ENCODE measurements at regions not wholly inside any gene's neighbourhood (a gene's known extent, or its start where the extent isn't known, plus 50 kb on each side); places are given as distances from the start of the nearest gene placed in this dataset.

DNA sequence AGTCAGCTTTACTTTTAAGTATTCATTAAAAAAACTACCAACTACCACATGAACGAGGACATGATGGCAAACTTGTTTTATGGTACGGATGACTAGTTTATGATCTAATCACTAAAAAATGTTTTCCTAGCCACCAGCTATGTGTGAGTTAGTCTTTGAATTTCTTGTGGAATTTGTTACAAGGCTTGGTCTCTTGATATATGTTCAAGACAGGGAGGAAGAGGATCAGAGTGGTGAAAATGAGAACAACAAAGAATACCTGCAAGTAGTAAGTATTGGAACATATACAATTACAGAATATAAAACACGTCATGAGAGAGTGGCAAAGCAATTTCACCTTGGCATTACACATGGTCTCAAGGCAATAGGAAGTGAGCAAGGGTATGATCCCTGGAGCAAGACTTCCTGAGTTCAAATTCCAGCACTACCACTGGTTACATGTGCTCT, 548.6 kb upstream of the TLE4 start:
- no peak for DNase-seq (ENCODE audit: low spot score)
- H3K9me3 Mint-ChIP-seq = no peaks in the 10 kb centered on the region
- no peak overlapping the region for H3K4me3 Mint-ChIP-seq (ENCODE audit: low read depth)
- no peak overlapping the region for H3K27ac Mint-ChIP-seq
- intact Hi-C loops (cut with micrococcal nuclease) = no loop called here
- no peaks in the 10 kb centered on the region for H3K27me3 Mint-ChIP-seq (ENCODE audit: low read depth)
- no peaks in the 10 kb centered on the region for H3K4me1 Mint-ChIP-seq (ENCODE audit: low read depth)
- no peaks in the 10 kb centered on the region for H3K36me3 Mint-ChIP-seq (ENCODE audit: low read depth)

- Mint-ChIP-seq H3K4me1 (ENCODE audit: low read depth) (no peaks in the 10 kb centered on the region), H3K36me3 (ENCODE audit: low read depth) (no peaks in the 10 kb centered on the region), H3K9me3 (no peaks in the 10 kb centered on the region), H3K4me3 (ENCODE audit: low read depth) (no peak overlapping the region), H3K27ac (no peak overlapping the region), H3K27me3 (ENCODE audit: low read depth) (no peaks in the 10 kb centered on the region)
- no peak for DNase-seq (ENCODE audit: low spot score)
- intact Hi-C loops (cut with micrococcal nuclease) = no loop called here
These were observed 545.4 kb upstream of the TLE4 start for GRCh38 chr9:79026316-79026715.

DNA sequence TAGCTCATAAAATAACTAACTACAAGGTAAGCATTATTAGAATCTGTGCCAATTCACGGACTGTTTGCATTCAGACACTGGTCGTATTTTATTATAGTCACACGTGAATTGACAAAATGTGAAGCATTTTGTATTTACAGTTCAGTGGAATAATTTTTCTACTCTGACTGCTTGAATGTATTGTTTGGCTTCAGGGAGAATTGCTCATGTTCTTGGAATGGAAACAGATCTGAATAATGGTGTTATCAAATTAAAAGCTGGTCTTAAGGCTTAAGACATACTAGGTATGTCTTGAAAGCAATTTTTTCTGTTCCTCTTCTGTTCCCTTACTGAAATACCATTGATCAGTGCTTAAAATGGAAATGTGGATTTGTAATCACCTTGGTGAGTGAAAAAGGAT, 543.7 kb upstream of the TLE4 start:
- H3K36me3 Mint-ChIP-seq (ENCODE audit: low read depth) = no peaks in the 10 kb centered on the region
- DNase-seq (ENCODE audit: low spot score) = no peak
- H3K9me3 Mint-ChIP-seq = no peaks in the 10 kb centered on the region
- H3K27me3 Mint-ChIP-seq (ENCODE audit: low read depth) = no peaks in the 10 kb centered on the region
- no peak overlapping the region for H3K27ac Mint-ChIP-seq
- no peaks in the 10 kb centered on the region for H3K4me1 Mint-ChIP-seq (ENCODE audit: low read depth)
- H3K4me3 Mint-ChIP-seq (ENCODE audit: low read depth) = no peak overlapping the region
- intact Hi-C loops (cut with micrococcal nuclease) = no loop called here

DNA sequence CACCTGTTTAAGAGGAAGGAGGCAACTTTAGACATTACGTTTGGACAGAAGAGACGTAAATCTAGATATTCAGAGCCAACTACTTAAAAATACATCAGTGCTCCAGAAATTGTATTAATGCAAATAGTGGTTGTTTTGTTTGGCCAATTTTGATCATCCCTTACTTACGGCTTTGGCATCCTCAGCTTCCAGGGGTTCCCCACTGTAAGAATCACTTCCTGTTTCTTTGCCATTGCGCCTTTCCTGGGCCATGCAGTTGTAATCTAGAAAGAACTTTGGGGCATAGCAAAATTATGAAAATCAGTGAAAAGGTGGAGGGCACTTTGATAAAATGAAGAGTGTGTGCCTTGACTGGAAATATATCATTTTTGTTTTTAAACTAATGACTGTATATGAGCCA, 537.2 kb upstream of the TLE4 start:
- Mint-ChIP-seq H3K36me3 (ENCODE audit: low read depth) (no peaks in the 10 kb centered on the region), H3K27me3 (ENCODE audit: low read depth) (no peaks in the 10 kb centered on the region), H3K27ac (no peak overlapping the region), H3K4me3 (ENCODE audit: low read depth) (no peak overlapping the region), H3K9me3 (peaks cover 4% of the 10 kb centered on the region), H3K4me1 (ENCODE audit: low read depth) (no peaks in the 10 kb centered on the region)
- DNase-seq (ENCODE audit: low spot score) = no peak
- intact Hi-C loops (cut with micrococcal nuclease) = no loop called here

DNA sequence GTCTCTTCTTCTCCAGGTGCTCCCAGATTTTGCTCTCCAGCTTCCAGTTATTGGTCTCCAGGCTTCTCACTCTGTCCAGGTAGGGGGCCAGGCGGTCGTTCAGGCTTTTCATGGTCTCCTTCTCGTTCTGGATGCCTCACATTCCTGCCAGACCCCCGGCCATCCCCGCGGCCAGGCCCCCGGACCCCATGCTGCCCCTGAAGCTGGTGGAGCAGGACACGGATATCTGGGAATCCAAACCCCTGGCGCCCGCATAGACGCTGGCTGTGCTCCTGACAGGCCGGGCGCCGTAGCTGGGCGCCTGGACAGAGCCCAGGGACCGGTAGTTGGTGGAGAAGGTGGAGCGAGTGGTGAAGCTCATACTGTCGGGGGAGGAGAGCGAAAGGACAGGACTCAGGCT, 534.4 kb upstream of the TLE4 start:
- no peaks in the 10 kb centered on the region for H3K36me3 Mint-ChIP-seq (ENCODE audit: low read depth)
- intact Hi-C loops (cut with micrococcal nuclease) = no loop called here
- H3K4me3 Mint-ChIP-seq (ENCODE audit: low read depth) = no peak overlapping the region
- H3K4me1 Mint-ChIP-seq (ENCODE audit: low read depth) = no peaks in the 10 kb centered on the region
- no peak overlapping the region for H3K27ac Mint-ChIP-seq
- no peak for DNase-seq (ENCODE audit: low spot score)
- H3K9me3 Mint-ChIP-seq = peaks cover 4% of the 10 kb centered on the region
- H3K27me3 Mint-ChIP-seq (ENCODE audit: low read depth) = no peaks in the 10 kb centered on the region

DNA sequence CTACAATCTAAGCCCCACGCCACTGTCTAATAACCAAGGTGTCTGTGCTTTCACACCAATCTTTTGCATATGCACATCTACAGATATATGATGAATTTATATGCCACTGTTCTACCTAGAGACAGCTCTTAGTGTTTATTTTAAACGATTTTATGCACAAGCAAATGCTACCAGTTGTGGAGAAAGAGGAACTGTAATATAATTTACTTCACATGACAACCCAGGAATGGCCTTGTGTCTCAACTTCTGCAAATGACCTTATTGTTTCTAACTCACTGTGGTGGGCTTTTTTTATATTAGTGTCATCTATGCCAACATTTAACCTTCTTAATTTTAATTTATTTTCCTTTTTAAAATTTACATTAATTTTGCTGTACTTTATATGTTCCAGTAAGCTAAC, 531.1 kb upstream of the TLE4 start:
- no peaks in the 10 kb centered on the region for H3K27me3 Mint-ChIP-seq (ENCODE audit: low read depth)
- intact Hi-C loops (cut with micrococcal nuclease) = no loop called here
- H3K4me3 Mint-ChIP-seq (ENCODE audit: low read depth) = no peak overlapping the region
- H3K36me3 Mint-ChIP-seq (ENCODE audit: low read depth) = no peaks in the 10 kb centered on the region
- no peaks in the 10 kb centered on the region for H3K9me3 Mint-ChIP-seq
- no peak for DNase-seq (ENCODE audit: low spot score)
- no peaks in the 10 kb centered on the region for H3K4me1 Mint-ChIP-seq (ENCODE audit: low read depth)
- no peak overlapping the region for H3K27ac Mint-ChIP-seq

GRCh38 chr9:79041266-79041665, 530.5 kb upstream of the TLE4 start:
- no peaks in the 10 kb centered on the region for H3K36me3 Mint-ChIP-seq (ENCODE audit: low read depth)
- intact Hi-C loops (cut with micrococcal nuclease) = no loop called here
- H3K27ac Mint-ChIP-seq = no peak overlapping the region
- H3K4me1 Mint-ChIP-seq (ENCODE audit: low read depth) = no peaks in the 10 kb centered on the region
- no peaks in the 10 kb centered on the region for H3K27me3 Mint-ChIP-seq (ENCODE audit: low read depth)
- no peak overlapping the region for H3K4me3 Mint-ChIP-seq (ENCODE audit: low read depth)
- no peaks in the 10 kb centered on the region for H3K9me3 Mint-ChIP-seq
- no peak for DNase-seq (ENCODE audit: low spot score)

GRCh38 chr9:79043916-79044315, 527.8 kb upstream of the TLE4 start:
- no peaks in the 10 kb centered on the region for H3K4me1 Mint-ChIP-seq (ENCODE audit: low read depth)
- no peak for DNase-seq (ENCODE audit: low spot score)
- no peak overlapping the region for H3K27ac Mint-ChIP-seq
- no peaks in the 10 kb centered on the region for H3K36me3 Mint-ChIP-seq (ENCODE audit: low read depth)
- H3K9me3 Mint-ChIP-seq = no peaks in the 10 kb centered on the region
- H3K4me3 Mint-ChIP-seq (ENCODE audit: low read depth) = no peak overlapping the region
- H3K27me3 Mint-ChIP-seq (ENCODE audit: low read depth) = no peaks in the 10 kb centered on the region
- intact Hi-C loops (cut with micrococcal nuclease) = no loop called here

DNA sequence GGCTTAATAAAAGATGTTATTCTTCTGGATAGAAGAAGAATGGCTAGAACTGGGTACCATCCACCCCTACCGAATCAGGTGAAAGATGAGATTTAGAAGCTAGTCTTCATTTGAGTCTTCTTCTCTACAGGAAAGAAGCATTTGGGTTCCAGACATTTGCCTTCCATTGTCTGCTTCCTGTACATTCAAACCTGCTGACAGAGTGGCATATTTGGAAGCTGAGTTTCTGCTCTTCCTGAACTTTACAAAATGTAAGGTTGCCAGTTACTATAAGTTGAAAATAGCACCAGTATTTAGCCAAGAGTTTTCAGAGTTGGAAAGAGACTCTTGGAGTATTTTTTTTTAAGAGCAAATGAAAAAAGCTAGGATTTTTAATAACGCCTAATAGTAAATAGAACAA, 525.4 kb upstream of the TLE4 start:
- Mint-ChIP-seq H3K9me3 (no peaks in the 10 kb centered on the region), H3K4me1 (ENCODE audit: low read depth) (no peaks in the 10 kb centered on the region), H3K4me3 (ENCODE audit: low read depth) (no peak overlapping the region), H3K27me3 (ENCODE audit: low read depth) (no peaks in the 10 kb centered on the region), H3K36me3 (ENCODE audit: low read depth) (no peaks in the 10 kb centered on the region), H3K27ac (no peak overlapping the region)
- DNase-seq (ENCODE audit: low spot score) = no peak
- intact Hi-C loops (cut with micrococcal nuclease) = no loop called here

DNA sequence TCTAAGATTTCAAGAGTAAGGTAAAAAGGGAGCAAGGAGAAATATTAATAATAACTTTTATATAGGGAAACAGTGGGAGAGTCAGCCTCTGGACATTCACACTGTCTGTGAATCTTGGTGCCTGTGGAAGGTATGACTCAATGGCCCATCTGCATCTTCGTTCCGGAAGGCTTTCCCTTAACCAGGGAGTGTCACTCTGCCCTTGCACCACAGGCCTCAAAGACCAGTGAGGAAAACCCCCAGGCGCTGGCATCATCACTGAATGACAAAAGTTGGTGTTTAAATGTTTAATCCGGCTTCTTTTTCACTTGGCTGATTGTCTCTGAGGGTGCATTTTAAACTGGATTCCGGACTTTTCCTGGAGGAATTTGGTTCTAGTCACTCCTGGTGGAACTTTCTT, 522.4 kb upstream of the TLE4 start:
- H3K27ac Mint-ChIP-seq = no peak overlapping the region
- no peak for DNase-seq (ENCODE audit: low spot score)
- intact Hi-C loops (cut with micrococcal nuclease) = no loop called here
- H3K4me1 Mint-ChIP-seq (ENCODE audit: low read depth) = no peaks in the 10 kb centered on the region
- H3K36me3 Mint-ChIP-seq (ENCODE audit: low read depth) = no peaks in the 10 kb centered on the region
- no peak overlapping the region for H3K4me3 Mint-ChIP-seq (ENCODE audit: low read depth)
- H3K9me3 Mint-ChIP-seq = no peaks in the 10 kb centered on the region
- H3K27me3 Mint-ChIP-seq (ENCODE audit: low read depth) = no peaks in the 10 kb centered on the region

DNA sequence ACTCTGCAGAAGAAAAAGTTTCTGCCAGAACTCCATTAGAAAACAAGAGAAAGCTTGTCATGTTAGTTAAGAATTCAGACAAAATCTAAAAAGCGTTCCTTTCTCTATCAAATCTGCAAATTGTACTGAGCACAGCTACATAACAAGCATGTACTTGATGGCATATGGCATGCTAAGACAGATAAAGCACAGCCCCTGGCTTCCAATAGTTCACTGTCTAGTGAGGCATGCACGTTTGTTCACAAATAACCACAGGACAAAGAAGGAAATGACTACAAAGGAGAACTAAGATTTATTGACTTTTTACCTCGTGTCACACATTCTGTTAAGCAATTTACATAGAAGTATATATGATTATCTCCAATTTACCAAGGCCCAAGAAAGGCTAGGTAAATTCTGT, 518.2 kb upstream of the TLE4 start:
- intact Hi-C loops (cut with micrococcal nuclease) = no loop called here
- H3K4me3 Mint-ChIP-seq (ENCODE audit: low read depth) = no peak overlapping the region
- DNase-seq (ENCODE audit: low spot score) = no peak
- H3K4me1 Mint-ChIP-seq (ENCODE audit: low read depth) = no peaks in the 10 kb centered on the region
- H3K9me3 Mint-ChIP-seq = peaks cover 3% of the 10 kb centered on the region
- H3K27ac Mint-ChIP-seq = no peak overlapping the region
- no peaks in the 10 kb centered on the region for H3K36me3 Mint-ChIP-seq (ENCODE audit: low read depth)
- no peaks in the 10 kb centered on the region for H3K27me3 Mint-ChIP-seq (ENCODE audit: low read depth)

DNA sequence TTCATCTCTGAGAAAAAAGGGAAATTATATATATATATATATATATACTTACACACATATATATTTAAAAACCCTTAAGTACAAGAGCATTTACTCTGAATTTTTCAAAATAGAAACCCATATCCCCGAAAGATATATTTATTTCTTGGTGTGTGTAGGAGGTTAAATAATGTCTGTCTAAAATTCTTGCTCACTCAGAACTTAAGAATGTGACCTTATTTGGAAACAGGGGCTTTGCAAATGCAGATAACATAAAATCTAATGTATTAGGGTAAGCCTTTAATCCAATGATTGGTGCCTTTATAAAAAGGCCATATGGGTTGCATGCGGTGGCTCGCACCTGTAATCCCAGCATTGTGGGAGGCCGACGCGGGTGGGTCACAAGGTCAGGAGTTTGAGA, 517.3 kb upstream of the TLE4 start:
- Mint-ChIP-seq H3K27me3 (ENCODE audit: low read depth) (no peaks in the 10 kb centered on the region), H3K4me3 (ENCODE audit: low read depth) (no peak overlapping the region), H3K9me3 (peaks cover 7% of the 10 kb centered on the region), H3K36me3 (ENCODE audit: low read depth) (no peaks in the 10 kb centered on the region), H3K27ac (no peak overlapping the region), H3K4me1 (ENCODE audit: low read depth) (no peaks in the 10 kb centered on the region)
- intact Hi-C loops (cut with micrococcal nuclease) = no loop called here
- DNase-seq (ENCODE audit: low spot score) = no peak

GRCh38 chr9:79056041-79056440, 515.7 kb upstream of the TLE4 start:
- Mint-ChIP-seq H3K9me3 (peaks cover 10% of the 10 kb centered on the region), H3K27me3 (ENCODE audit: low read depth) (no peaks in the 10 kb centered on the region), H3K4me3 (ENCODE audit: low read depth) (no peak overlapping the region), H3K36me3 (ENCODE audit: low read depth) (no peaks in the 10 kb centered on the region), H3K4me1 (ENCODE audit: low read depth) (no peaks in the 10 kb centered on the region), H3K27ac (no peak overlapping the region)
- no peak for DNase-seq (ENCODE audit: low spot score)
- intact Hi-C loops (cut with micrococcal nuclease) = no loop called here

GRCh38 chr9:79057576-79057975, 514.2 kb upstream of the TLE4 start:
- Mint-ChIP-seq H3K4me1 (ENCODE audit: low read depth) (no peaks in the 10 kb centered on the region), H3K36me3 (ENCODE audit: low read depth) (no peaks in the 10 kb centered on the region), H3K27ac (no peak overlapping the region), H3K27me3 (ENCODE audit: low read depth) (no peaks in the 10 kb centered on the region), H3K9me3 (peaks cover 15% of the 10 kb centered on the region), H3K4me3 (ENCODE audit: low read depth) (no peak overlapping the region)
- no peak for DNase-seq (ENCODE audit: low spot score)
- intact Hi-C loops (cut with micrococcal nuclease) = no loop called here
